Thyroid gland (tissue), 4 donors: ENCODE measurements at regions not wholly inside any gene's neighbourhood (a gene's known extent, or its start where the extent isn't known, plus 50 kb on each side); places are given as distances from the start of the nearest gene placed in this dataset.

Experiments
- DNase-seq, 2 donors: peaks; one replicate each; pipeline ENCODE4 v3.0.0-alpha.2; 2019
- H3K27ac ChIP-seq, 3 donors: fragments of 200-600 bp; sonication (generic); 1 replicate in 2 of 3; 2 replicates in 1 of 3; pipeline ENCODE4 v1.5.1; 2016 to 2019; ENCODE audit warnings: mild to moderate bottlenecking in 1 of 3, moderate library complexity in 1 of 3
- H3K27me3 ChIP-seq: fragments of 200-600 bp; sonication (generic); one replicate; pipeline ENCODE4 v1.5.1; 2019
- H3K36me3 ChIP-seq, 2 donors: fragments of 200-600 bp; sonication (generic); one replicate each; pipeline ENCODE4 v1.5.1; 2016 to 2019
- H3K4me1 ChIP-seq, 2 donors: fragments of 200-600 bp; sonication (generic); one replicate each; pipeline ENCODE4 v1.5.1; 2017 to 2019
- H3K4me3 ChIP-seq, 3 donors: fragments of 200-600 bp; sonication (generic); replicated peaks in 1 of 3; 1 replicate in 2 of 3; 2 replicates in 1 of 3; pipeline ENCODE4 v1.5.1; 2016; ENCODE audit warnings: mild to moderate bottlenecking in 1 of 3
- H3K9me3 ChIP-seq: fragments of 200-600 bp; sonication (generic); one replicate; pipeline ENCODE4 v1.5.1; 2017
- POLR2A ChIP-seq, 2 donors: fragments of 450-650 bp; IDR thresholded peaks; one replicate each; pipeline ENCODE4 v1.6.1; 2017; ENCODE audit warnings: antibody characterized with exemption in 2 of 2, mild to moderate bottlenecking in 2 of 2, moderate library complexity in 1 of 2
- WGBS, 2 donors: methylation state at CpG; one replicate each; pipeline ENCODE4 v1.1.5; 2017; 5-methylcytosine and 5-hydroxymethylcytosine counted together
- intact Hi-C: fragments of 100-400 bp; cut with DNase I; formaldehyde crosslinking; loops from one replicate; pipeline ENCODE4 v1.15.1; 2023
- TF ChIP-seq, protein P1 (sequence below), 6 experiments: fragments of 200-600 bp in 3 of 6; fragments of 450-650 bp in 3 of 6; sonication (generic) in 3 of 6; IDR thresholded peaks; one replicate each; pipeline ENCODE4 v1.5.1; 2016 to 2019; ENCODE audit warnings: antibody characterized with exemption in 6 of 6, mild to moderate bottlenecking in 2 of 6, inconsistent platforms in 1 of 6, moderate library complexity in 1 of 6

DNA sequence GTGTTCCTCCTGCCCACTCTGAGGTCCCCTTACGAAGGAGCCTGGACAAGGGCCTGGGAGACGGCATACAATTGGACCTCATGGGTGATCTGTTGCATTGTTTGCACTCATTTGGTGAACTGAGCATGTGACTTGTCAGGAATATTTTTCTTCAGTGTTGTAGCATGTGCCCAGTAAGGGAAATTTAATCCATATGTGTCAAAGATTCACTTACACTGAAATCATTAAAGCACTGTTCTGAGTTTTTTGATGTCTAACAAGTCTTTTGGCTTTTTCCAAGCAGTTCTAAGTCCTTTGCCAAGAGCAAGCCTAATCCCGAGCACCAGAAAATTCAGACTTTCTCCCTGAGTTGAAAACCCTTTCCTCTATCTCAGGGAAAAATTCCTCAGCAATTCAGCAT lies 61.6 kb upstream of the RPS23 start:
- intact Hi-C loops: no loop called here
- WGBS, 2 donors: 86% methylated on average over 3 of the region's 3 CpGs
- no peak overlapping the region for H3K27ac ChIP-seq

DNA sequence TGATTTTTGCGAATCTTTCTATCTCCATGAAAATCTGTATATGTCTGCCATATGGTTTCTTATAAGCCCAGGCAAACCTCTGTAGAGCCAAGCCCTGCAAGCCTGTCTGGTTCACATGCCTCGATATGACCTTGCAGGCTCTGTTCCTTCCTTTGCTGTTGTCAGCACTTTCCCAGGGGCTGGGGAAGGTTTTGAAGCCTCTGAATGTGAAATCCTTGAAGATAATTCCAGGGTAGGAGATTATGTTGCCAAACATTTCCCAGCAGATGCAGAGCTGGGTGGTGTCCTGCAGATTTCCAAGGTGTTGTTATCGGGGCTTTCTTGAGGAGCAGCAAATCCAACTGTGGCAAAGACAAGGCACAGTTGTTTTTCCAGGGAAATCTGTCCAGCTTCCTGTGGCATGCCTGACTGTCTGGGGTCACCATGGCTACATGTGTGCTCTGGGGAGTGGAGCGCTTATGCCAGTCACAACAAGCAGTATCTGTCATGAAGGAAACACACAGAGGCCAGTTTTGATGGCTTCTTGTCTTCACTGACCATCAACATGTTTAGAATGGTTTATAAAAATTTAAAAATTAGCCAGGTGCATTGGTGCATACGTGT lies 60.7 kb upstream of the RPS23 start:
- Histone ChIP-seq H3K4me3 (no peak overlapping the region), H3K36me3 (no peaks in the 10 kb centered on the region), H3K4me1 (no peaks in the 10 kb centered on the region), H3K27me3 (no peaks in the 10 kb centered on the region), H3K9me3 (no peaks in the 10 kb centered on the region), H3K27ac (no peak overlapping the region)
- TF ChIP-seq, protein P1, sequence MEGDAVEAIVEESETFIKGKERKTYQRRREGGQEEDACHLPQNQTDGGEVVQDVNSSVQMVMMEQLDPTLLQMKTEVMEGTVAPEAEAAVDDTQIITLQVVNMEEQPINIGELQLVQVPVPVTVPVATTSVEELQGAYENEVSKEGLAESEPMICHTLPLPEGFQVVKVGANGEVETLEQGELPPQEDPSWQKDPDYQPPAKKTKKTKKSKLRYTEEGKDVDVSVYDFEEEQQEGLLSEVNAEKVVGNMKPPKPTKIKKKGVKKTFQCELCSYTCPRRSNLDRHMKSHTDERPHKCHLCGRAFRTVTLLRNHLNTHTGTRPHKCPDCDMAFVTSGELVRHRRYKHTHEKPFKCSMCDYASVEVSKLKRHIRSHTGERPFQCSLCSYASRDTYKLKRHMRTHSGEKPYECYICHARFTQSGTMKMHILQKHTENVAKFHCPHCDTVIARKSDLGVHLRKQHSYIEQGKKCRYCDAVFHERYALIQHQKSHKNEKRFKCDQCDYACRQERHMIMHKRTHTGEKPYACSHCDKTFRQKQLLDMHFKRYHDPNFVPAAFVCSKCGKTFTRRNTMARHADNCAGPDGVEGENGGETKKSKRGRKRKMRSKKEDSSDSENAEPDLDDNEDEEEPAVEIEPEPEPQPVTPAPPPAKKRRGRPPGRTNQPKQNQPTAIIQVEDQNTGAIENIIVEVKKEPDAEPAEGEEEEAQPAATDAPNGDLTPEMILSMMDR (IDR thresholded peaks at IDR 0.05): no peak
- TF ChIP-seq POLR2A (IDR thresholded peaks at IDR 0.05): no peak
- WGBS, 2 donors: 84 to 88% methylated on average over 5 of the region's 5 CpGs
- no peak for DNase-seq
- intact Hi-C loops: no loop called here

More for the DNA sequence above, 61.6 kb upstream of the RPS23 start:
- no peak for DNase-seq
- H3K9me3 ChIP-seq: no peaks in the 10 kb centered on the region
- no peaks in the 10 kb centered on the region for H3K4me1 ChIP-seq
- no peak for TF ChIP-seq POLR2A (IDR thresholded peaks at IDR 0.05)
- TF ChIP-seq, protein P1 (IDR thresholded peaks at IDR 0.05): no peak
- no peak overlapping the region for H3K4me3 ChIP-seq
- no peaks in the 10 kb centered on the region for H3K27me3 ChIP-seq
- no peaks in the 10 kb centered on the region for H3K36me3 ChIP-seq

GRCh38 chr5:82336959-82337351 lies 58.8 kb upstream of the RPS23 start:
- Histone ChIP-seq H3K9me3 (no peaks in the 10 kb centered on the region), H3K4me1 (no peaks in the 10 kb centered on the region), H3K27me3 (no peaks in the 10 kb centered on the region), H3K36me3 (no peaks in the 10 kb centered on the region), H3K27ac (no peak overlapping the region), H3K4me3 (no peak overlapping the region)
- DNase-seq: no peak
- no peak for TF ChIP-seq POLR2A (IDR thresholded peaks at IDR 0.05)
- TF ChIP-seq, protein P1 (IDR thresholded peaks at IDR 0.05): no peak
- WGBS, 2 donors: 88 to 93% methylated on average over 1 of the region's 1 CpG
- intact Hi-C loops: no loop called here

DNA sequence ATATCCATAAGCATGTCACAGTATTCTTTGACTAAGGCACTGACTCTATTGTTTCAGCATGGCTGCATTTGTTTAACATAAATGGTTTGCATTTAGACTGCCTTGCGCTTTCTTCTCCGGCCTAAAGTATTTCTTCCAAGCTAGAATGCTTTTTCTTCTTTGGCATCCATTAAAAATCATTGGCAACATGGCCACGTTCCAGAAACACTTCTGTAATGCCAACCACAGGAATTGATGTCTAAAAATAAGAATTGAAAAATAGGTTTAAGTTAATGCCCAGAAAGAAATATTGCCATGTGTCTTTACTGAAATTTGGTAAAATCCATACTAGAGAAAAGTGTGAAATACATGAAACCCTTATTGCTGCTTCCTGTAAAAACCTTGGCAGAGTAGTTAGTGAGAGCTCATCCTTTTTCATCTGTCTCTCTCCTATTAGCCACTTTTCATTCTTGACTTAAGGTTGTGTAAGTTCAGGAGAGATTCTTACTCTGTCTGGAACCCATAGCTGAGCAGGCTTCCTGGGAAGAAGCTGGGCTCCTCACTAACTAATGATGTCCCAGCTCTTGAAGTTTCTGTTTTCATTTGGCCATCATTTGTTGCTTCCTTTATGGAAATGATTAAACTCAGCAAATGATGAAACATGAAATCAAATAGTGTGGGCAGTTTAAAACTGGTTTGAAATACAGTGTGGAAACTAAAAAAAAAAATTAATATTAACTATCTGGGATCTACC lies 58.2 kb upstream of the RPS23 start:
- intact Hi-C loops: no loop called here
- no peak for DNase-seq
- H3K27ac ChIP-seq: no peak overlapping the region
- H3K27me3 ChIP-seq: no peaks in the 10 kb centered on the region
- TF ChIP-seq, protein P1 (IDR thresholded peaks at IDR 0.05): no peak
- no peak for TF ChIP-seq POLR2A (IDR thresholded peaks at IDR 0.05)
- WGBS, 2 donors: 92 to 94% methylated on average over 3 of the region's 3 CpGs
- no peak overlapping the region for H3K4me3 ChIP-seq
- no peaks in the 10 kb centered on the region for H3K36me3 ChIP-seq
- no peaks in the 10 kb centered on the region for H3K9me3 ChIP-seq
- H3K4me1 ChIP-seq: no peaks in the 10 kb centered on the region

DNA sequence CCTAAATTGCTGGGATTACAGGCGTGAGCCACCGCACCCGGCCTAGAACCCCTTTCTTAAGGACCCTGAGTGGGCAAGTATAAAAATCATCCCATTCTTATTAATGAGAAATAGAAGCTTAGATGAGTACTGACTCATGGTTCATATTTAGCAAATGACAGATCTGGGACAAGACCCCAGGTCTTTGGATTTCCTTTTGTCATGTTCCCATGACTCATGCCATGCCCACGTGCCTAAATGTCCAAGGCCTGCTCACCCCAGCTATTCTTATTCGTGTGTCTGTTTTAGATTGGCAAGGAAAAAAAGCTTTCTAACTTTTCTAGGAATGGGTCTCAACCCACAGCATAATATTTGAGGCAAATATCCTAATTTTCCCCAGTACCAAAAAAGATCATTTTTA lies 57.7 kb upstream of the RPS23 start:
- Histone ChIP-seq H3K27ac (peak overlapping the region in 1 of 3 donors; percentile 33), H3K9me3 (no peaks in the 10 kb centered on the region), H3K36me3 (no peaks in the 10 kb centered on the region), H3K4me1 (no peaks in the 10 kb centered on the region), H3K27me3 (no peaks in the 10 kb centered on the region), H3K4me3 (no peak overlapping the region)
- 77 to 88% methylated on average over 5 of the region's 5 CpGs for WGBS, 2 donors
- TF ChIP-seq, protein P1 (IDR thresholded peaks at IDR 0.05): no peak
- no peak for TF ChIP-seq POLR2A (IDR thresholded peaks at IDR 0.05)
- intact Hi-C loops: no loop called here
- no peak for DNase-seq
